ENCODE measurements at regions not wholly inside any gene's neighbourhood (a gene's known extent, or its start where the extent isn't known, plus 50 kb on each side); places are given as distances from the start of the nearest gene placed in this dataset.

GRCh38 chr6:132132924-132133639 is 181.9 kb upstream of the CCN2 start:
- DNase-seq = peak; percentile 86
- H3K9me3 ChIP-seq (replicated peaks; ENCODE audit: control insufficient read depth, low read depth, low read length) = no peaks in the 10 kb centered on the region

GRCh38 chr6:132132422-132132821 is 181.2 kb upstream of the CCN2 start:
- peak; percentile 51 for DNase-seq
- WGBS (ENCODE audit: insufficient coverage) = 0% methylated on average over 1 of the region's 2 CpGs
- peaks cover 30% of the 10 kb centered on the region for H3K4me1 ChIP-seq (ENCODE audit: control insufficient read depth, insufficient read depth, low read length)
- H3K36me3 ChIP-seq (ENCODE audit: control insufficient read depth, insufficient read depth, low read length) = no peaks in the 10 kb centered on the region
- H3K4me3 ChIP-seq (ENCODE audit: low read length) = no peak overlapping the region
- peak overlapping the region; percentile 93 for H3K27ac ChIP-seq (ENCODE audit: low read length)
- H3K9me3 ChIP-seq (replicated peaks; ENCODE audit: control insufficient read depth, low read depth, low read length) = no peaks in the 10 kb centered on the region
- H3K27me3 ChIP-seq (ENCODE audit: control insufficient read depth, insufficient read depth, low read length) = no peaks in the 10 kb centered on the region

More at GRCh38 chr6:132132924-132133639, 181.9 kb upstream of the CCN2 start:
- no peak overlapping the region for H3K4me3 ChIP-seq (ENCODE audit: low read length)
- no peaks in the 10 kb centered on the region for H3K27me3 ChIP-seq (ENCODE audit: control insufficient read depth, insufficient read depth, low read length)
- WGBS (ENCODE audit: insufficient coverage) = no CpG with 5 or more reads among the region's 3 CpGs
- H3K36me3 ChIP-seq (ENCODE audit: control insufficient read depth, insufficient read depth, low read length) = no peaks in the 10 kb centered on the region
- H3K27ac ChIP-seq (ENCODE audit: low read length) = peak overlapping the region; percentile 93
- peaks cover 30% of the 10 kb centered on the region for H3K4me1 ChIP-seq (ENCODE audit: control insufficient read depth, insufficient read depth, low read length)

GRCh38 chr6:132131758-132132157 is 180.6 kb upstream of the CCN2 start:
- no peaks in the 10 kb centered on the region for H3K9me3 ChIP-seq (replicated peaks; ENCODE audit: control insufficient read depth, low read depth, low read length)
- H3K27me3 ChIP-seq (ENCODE audit: control insufficient read depth, insufficient read depth, low read length) = no peaks in the 10 kb centered on the region
- WGBS (ENCODE audit: insufficient coverage) = 50% methylated on average over 1 of the region's 2 CpGs
- H3K27ac ChIP-seq (ENCODE audit: low read length) = peak overlapping the region; percentile 93
- H3K36me3 ChIP-seq (ENCODE audit: control insufficient read depth, insufficient read depth, low read length) = no peaks in the 10 kb centered on the region
- DNase-seq = peak; percentile 84
- no peak overlapping the region for H3K4me3 ChIP-seq (ENCODE audit: low read length)
- H3K4me1 ChIP-seq (ENCODE audit: control insufficient read depth, insufficient read depth, low read length) = peaks cover 30% of the 10 kb centered on the region

- H3K27me3 ChIP-seq (ENCODE audit: control insufficient read depth, insufficient read depth, low read length) = no peaks in the 10 kb centered on the region
- no peaks in the 10 kb centered on the region for H3K9me3 ChIP-seq (replicated peaks; ENCODE audit: control insufficient read depth, low read depth, low read length)
- H3K27ac ChIP-seq (ENCODE audit: low read length) = peak overlapping the region; percentile 93
- no peaks in the 10 kb centered on the region for H3K36me3 ChIP-seq (ENCODE audit: control insufficient read depth, insufficient read depth, low read length)
- peaks cover 30% of the 10 kb centered on the region for H3K4me1 ChIP-seq (ENCODE audit: control insufficient read depth, insufficient read depth, low read length)
- DNase-seq = peak; percentile 48
- H3K4me3 ChIP-seq (ENCODE audit: low read length) = no peak overlapping the region
- WGBS (ENCODE audit: insufficient coverage) = no CpG with 5 or more reads among the region's 3 CpGs
Measured at GRCh38 chr6:132131351-132131750, 180.2 kb upstream of the CCN2 start.

- H3K36me3 ChIP-seq (ENCODE audit: control insufficient read depth, insufficient read depth, low read length) = no peaks in the 10 kb centered on the region
- no peaks in the 10 kb centered on the region for H3K9me3 ChIP-seq (replicated peaks; ENCODE audit: control insufficient read depth, low read depth, low read length)
- H3K4me1 ChIP-seq (ENCODE audit: control insufficient read depth, insufficient read depth, low read length) = peaks cover 30% of the 10 kb centered on the region
- H3K27ac ChIP-seq (ENCODE audit: low read length) = peak overlapping the region; percentile 93
- H3K4me3 ChIP-seq (ENCODE audit: low read length) = no peak overlapping the region
- no peaks in the 10 kb centered on the region for H3K27me3 ChIP-seq (ENCODE audit: control insufficient read depth, insufficient read depth, low read length)
- peak; percentile 98 for DNase-seq
- 18% methylated on average over 4 of the region's 10 CpGs for WGBS (ENCODE audit: insufficient coverage)
Measured at GRCh38 chr6:132130626-132131298, 179.6 kb upstream of the CCN2 start.

GRCh38 chr6:132128424-132128823 is 177.3 kb upstream of the CCN2 start:
- Histone ChIP-seq H3K27ac (ENCODE audit: low read length) (no peak overlapping the region), H3K4me3 (ENCODE audit: low read length) (no peak overlapping the region), H3K9me3 (replicated peaks; ENCODE audit: control insufficient read depth, low read depth, low read length) (no peaks in the 10 kb centered on the region), H3K4me1 (ENCODE audit: control insufficient read depth, insufficient read depth, low read length) (peaks cover 28% of the 10 kb centered on the region), H3K27me3 (ENCODE audit: control insufficient read depth, insufficient read depth, low read length) (no peaks in the 10 kb centered on the region), H3K36me3 (ENCODE audit: control insufficient read depth, insufficient read depth, low read length) (no peaks in the 10 kb centered on the region)
- WGBS (ENCODE audit: insufficient coverage) = no CpG with 5 or more reads among the region's 1 CpG
- DNase-seq = no peak

- no CpG with 5 or more reads among the region's 2 CpGs for WGBS (ENCODE audit: insufficient coverage)
- no peaks in the 10 kb centered on the region for H3K9me3 ChIP-seq (replicated peaks; ENCODE audit: control insufficient read depth, low read depth, low read length)
- H3K27me3 ChIP-seq (ENCODE audit: control insufficient read depth, insufficient read depth, low read length) = no peaks in the 10 kb centered on the region
- H3K27ac ChIP-seq (ENCODE audit: low read length) = no peak overlapping the region
- peaks cover 15% of the 10 kb centered on the region for H3K4me1 ChIP-seq (ENCODE audit: control insufficient read depth, insufficient read depth, low read length)
- no peaks in the 10 kb centered on the region for H3K36me3 ChIP-seq (ENCODE audit: control insufficient read depth, insufficient read depth, low read length)
- H3K4me3 ChIP-seq (ENCODE audit: low read length) = no peak overlapping the region
- no peak for DNase-seq
Measured at GRCh38 chr6:132126150-132126549, 175.0 kb upstream of the CCN2 start.

- no peak overlapping the region for H3K4me3 ChIP-seq (ENCODE audit: low read length)
- no CpG with 5 or more reads among the region's 4 CpGs for WGBS (ENCODE audit: insufficient coverage)
- DNase-seq = peak; percentile 77
Measured at GRCh38 chr6:132122871-132123270, 171.7 kb upstream of the CCN2 start.

GRCh38 chr6:132122176-132122575 is 171.0 kb upstream of the CCN2 start:
- Histone ChIP-seq H3K27ac (ENCODE audit: low read length) (no peak overlapping the region), H3K4me1 (ENCODE audit: control insufficient read depth, insufficient read depth, low read length) (peaks cover 5% of the 10 kb centered on the region), H3K27me3 (ENCODE audit: control insufficient read depth, insufficient read depth, low read length) (no peaks in the 10 kb centered on the region), H3K36me3 (ENCODE audit: control insufficient read depth, insufficient read depth, low read length) (no peaks in the 10 kb centered on the region), H3K9me3 (replicated peaks; ENCODE audit: control insufficient read depth, low read depth, low read length) (no peaks in the 10 kb centered on the region), H3K4me3 (ENCODE audit: low read length) (no peak overlapping the region)
- no peak for DNase-seq

More at GRCh38 chr6:132122871-132123270, 171.7 kb upstream of the CCN2 start:
- Histone ChIP-seq H3K36me3 (ENCODE audit: control insufficient read depth, insufficient read depth, low read length) (no peaks in the 10 kb centered on the region), H3K9me3 (replicated peaks; ENCODE audit: control insufficient read depth, low read depth, low read length) (no peaks in the 10 kb centered on the region), H3K4me1 (ENCODE audit: control insufficient read depth, insufficient read depth, low read length) (peaks cover 5% of the 10 kb centered on the region), H3K27ac (ENCODE audit: low read length) (no peak overlapping the region), H3K27me3 (ENCODE audit: control insufficient read depth, insufficient read depth, low read length) (no peaks in the 10 kb centered on the region)

- no peak overlapping the region for H3K27ac ChIP-seq (ENCODE audit: low read length)
- no peak overlapping the region for H3K4me3 ChIP-seq (ENCODE audit: low read length)
- no peaks in the 10 kb centered on the region for H3K27me3 ChIP-seq (ENCODE audit: control insufficient read depth, insufficient read depth, low read length)
- WGBS (ENCODE audit: insufficient coverage) = 100% methylated on average over 1 of the region's 1 CpG
- H3K36me3 ChIP-seq (ENCODE audit: control insufficient read depth, insufficient read depth, low read length) = no peaks in the 10 kb centered on the region
- no peak for DNase-seq
- peaks cover 3% of the 10 kb centered on the region for H3K4me1 ChIP-seq (ENCODE audit: control insufficient read depth, insufficient read depth, low read length)
- no peaks in the 10 kb centered on the region for H3K9me3 ChIP-seq (replicated peaks; ENCODE audit: control insufficient read depth, low read depth, low read length)
Measured at GRCh38 chr6:132118144-132118543, 167.0 kb upstream of the CCN2 start.
